GM23338 (cell line): ENCODE measurements at regions not wholly inside any gene's neighbourhood (a gene's known extent, or its start where the extent isn't known, plus 50 kb on each side); places are given as distances from the start of the nearest gene placed in this dataset.

Experiments
- ATAC-seq: fragments of 200-7000 bp; cut with Tn5 transposase; 3 replicates; pipeline ENCODE4 v1.9.1; 2020
- DNase-seq: peaks from one replicate; pipeline ENCODE4 v3.0.0-alpha.2; 2015; ENCODE audit warnings: low spot score
- H2AFZ ChIP-seq: fragments of 200-600 bp; sonication (generic); 2 replicates; pipeline ENCODE4 v1.8.0; 2016; ENCODE audit warnings: antibody characterized with exemption, mild to moderate bottlenecking, moderate library complexity
- H3F3A ChIP-seq: fragments of 200-600 bp; sonication (generic); replicated peaks from 2 replicates; pipeline ENCODE4 v1.8.0; 2017; ENCODE audit warnings: antibody characterized with exemption, mixed run types, low read depth
- H3K27ac ChIP-seq: fragments of 200-600 bp; sonication (generic); 2 replicates; pipeline ENCODE4 v1.6.1; 2016; ENCODE audit warnings: low read depth
- H3K27me3 ChIP-seq: fragments of 200-600 bp; sonication (generic); 2 replicates; pipeline ENCODE4 v1.8.0; 2016; ENCODE audit warnings: mild to moderate bottlenecking, mixed run types, moderate library complexity; ENCODE audit not compliant: insufficient read depth
- H3K36me3 ChIP-seq: fragments of 200-600 bp; sonication (generic); 2 replicates; pipeline ENCODE4 v1.8.0; 2016; ENCODE audit warnings: mild to moderate bottlenecking; ENCODE audit not compliant: insufficient read depth
- H3K4me1 ChIP-seq: fragments of 200-600 bp; sonication (generic); 2 replicates; pipeline ENCODE4 v1.8.0; 2016; ENCODE audit warnings: mild to moderate bottlenecking, moderate library complexity; ENCODE audit not compliant: insufficient read depth
- H3K4me2 ChIP-seq: fragments of 200-600 bp; sonication (generic); 2 replicates; pipeline ENCODE4 v1.7.1; 2017; ENCODE audit warnings: mixed run types
- H3K4me3 ChIP-seq: fragments of 200-600 bp; sonication (generic); 2 replicates; pipeline ENCODE4 v1.6.1; 2016; ENCODE audit warnings: mixed run types
- H3K79me2 ChIP-seq: fragments of 200-600 bp; sonication (generic); replicated peaks from 2 replicates; pipeline ENCODE4 v1.8.0; 2017; ENCODE audit warnings: mild to moderate bottlenecking; ENCODE audit not compliant: insufficient read depth
- H3K9me2 ChIP-seq: fragments of 200-600 bp; sonication (generic); 2 replicates; pipeline ENCODE4 v1.8.0; 2017; ENCODE audit not compliant: insufficient read depth
- H4K20me1 ChIP-seq: fragments of 200-600 bp; sonication (generic); replicated peaks from 2 replicates; pipeline ENCODE4 v1.8.0; 2017; ENCODE audit warnings: mild to moderate bottlenecking; ENCODE audit not compliant: insufficient read depth
- H3K27ac Mint-ChIP-seq: 2 replicates; pipeline ENCODE4 v1.8.0; 2020; ENCODE audit warnings: inconsistent platforms, mild to moderate bottlenecking, moderate library complexity, mixed read lengths
- H3K27me3 Mint-ChIP-seq: 3 replicates; pipeline ENCODE4 v1.8.0; 2022; ENCODE audit warnings: low read depth, mild to moderate bottlenecking, moderate library complexity, mixed read lengths, inconsistent platforms; ENCODE audit not compliant: insufficient read depth, poor library complexity
- H3K36me3 Mint-ChIP-seq: 3 replicates; pipeline ENCODE4 v1.8.0; 2021; ENCODE audit warnings: low read depth, mild to moderate bottlenecking, inconsistent platforms, moderate library complexity, mixed read lengths
- H3K4me1 Mint-ChIP-seq: 3 replicates; pipeline ENCODE4 v1.8.0; 2020; ENCODE audit warnings: mild to moderate bottlenecking, inconsistent platforms, mixed read lengths
- H3K4me3 Mint-ChIP-seq: 3 replicates; pipeline ENCODE4 v1.8.0; 2021; ENCODE audit warnings: moderate library complexity, mild to moderate bottlenecking, inconsistent platforms, mixed read lengths
- H3K9me3 Mint-ChIP-seq: 3 replicates; pipeline ENCODE4 v1.8.0; 2020; ENCODE audit warnings: moderate library complexity, mild to moderate bottlenecking, inconsistent platforms, mixed read lengths
- CREB1 ChIP-seq: fragments of 250-450 bp; sonication (Bioruptor Pico); IDR thresholded peaks from 2 replicates; pipeline ENCODE4 v1.5.0; 2020; ENCODE audit warnings: low read depth, mild to moderate bottlenecking, moderate library complexity
- EZH2 ChIP-seq: fragments of 200-600 bp; sonication (generic); IDR thresholded peaks from one replicate; pipeline ENCODE4 v1.8.0; 2017; ENCODE audit warnings: antibody characterized with exemption, mild to moderate bottlenecking, low read depth; ENCODE audit not compliant: unreplicated experiment
- EZH2phosphoT487 ChIP-seq: fragments of 200-600 bp; sonication (generic); IDR thresholded peaks from one replicate; pipeline ENCODE4 v1.8.1; 2018; ENCODE audit warnings: antibody characterized with exemption; ENCODE audit not compliant: unreplicated experiment
- JUNB ChIP-seq: IDR thresholded peaks from one replicate; pipeline ENCODE4 v1.6.1; 2016; ENCODE audit warnings: antibody characterized with exemption; ENCODE audit not compliant: unreplicated experiment
- NANOG ChIP-seq: IDR thresholded peaks from 2 replicates; pipeline ENCODE4 v1.6.1; 2016; ENCODE audit warnings: antibody characterized with exemption, borderline replicate concordance
- POLR2AphosphoS5 ChIP-seq: IDR thresholded peaks from 2 replicates; pipeline ENCODE4 v1.6.1; 2016; ENCODE audit warnings: antibody characterized with exemption, low read depth
- STAT1 ChIP-seq: IDR thresholded peaks from one replicate; pipeline ENCODE4 v1.6.1; 2016; ENCODE audit warnings: antibody characterized with exemption; ENCODE audit not compliant: unreplicated experiment
- ZNF114 ChIP-seq: fragments of 250-450 bp; sonication (Bioruptor Pico); IDR thresholded peaks from 2 replicates; pipeline ENCODE4 v1.5.0; 2020; ENCODE audit warnings: mild to moderate bottlenecking, moderate library complexity
- ZNF331 ChIP-seq: fragments of 250-450 bp; sonication (Bioruptor Pico); IDR thresholded peaks from 2 replicates; pipeline ENCODE4 v1.5.0; 2020; ENCODE audit warnings: low read depth, mild to moderate bottlenecking, moderate library complexity
- TF ChIP-seq, protein P1 (sequence below), 2 experiments: fragments of 200-600 bp in 1 of 2; sonication (generic) in 1 of 2; conservative IDR thresholded peaks; 2 replicates each; pipeline versions ENCODE4 v1.5.1 to v1.6.1; 2016 to 2017; ENCODE audit warnings: antibody characterized with exemption in 2 of 2, low read depth in 2 of 2, mild to moderate bottlenecking in 2 of 2, moderate library complexity in 1 of 2
- TF ChIP-seq, protein P2 (sequence below): fragments of 250-450 bp; sonication (Bioruptor Pico); IDR thresholded peaks from 2 replicates; pipeline ENCODE4 v1.5.0; 2020; ENCODE audit warnings: mild to moderate bottlenecking, moderate library complexity
- TF ChIP-seq, protein P3 (sequence below): IDR thresholded peaks from one replicate; pipeline ENCODE4 v1.6.1; 2018; ENCODE audit warnings: antibody characterized with exemption; ENCODE audit not compliant: unreplicated experiment
- TF ChIP-seq, protein P4 (sequence below): IDR thresholded peaks from 2 replicates; pipeline ENCODE4 v1.6.1; 2016; ENCODE audit warnings: antibody characterized with exemption

DNA sequence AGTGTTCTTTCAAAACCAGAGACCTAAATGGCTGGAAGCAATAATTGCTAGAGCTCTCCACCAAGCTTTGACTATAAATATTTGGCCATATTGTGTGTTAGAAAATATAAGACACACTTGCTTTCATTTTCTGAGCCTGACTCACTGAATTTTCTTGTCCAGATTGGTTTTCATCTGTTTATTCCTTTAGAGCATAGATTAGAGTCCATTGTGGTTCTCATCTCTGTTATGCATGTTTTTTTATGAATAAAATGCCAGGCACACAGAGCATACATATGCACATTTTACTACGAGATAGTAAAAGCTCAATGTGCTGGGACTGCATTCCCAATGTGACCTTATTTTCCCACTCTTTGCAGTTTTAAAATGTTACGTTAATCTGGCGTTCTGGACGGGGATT, 115.3 kb upstream of the MLIP start:
- Mint-ChIP-seq H3K4me1 (peaks cover 6% of the 10 kb centered on the region; the same call in 2 of the 3 replicates), H3K4me3 (no peak overlapping the region), H3K9me3 (no peaks in the 10 kb centered on the region), H3K27me3 (no peaks in the 10 kb centered on the region), H3K27ac (no peak overlapping the region), H3K36me3 (no peaks in the 10 kb centered on the region)
- Histone ChIP-seq H3K4me3 (no peak overlapping the region), H4K20me1 (no peaks in the 10 kb centered on the region), H3K27me3 (no peaks in the 10 kb centered on the region), H3K4me1 (no peaks in the 10 kb centered on the region; the same call in 1 of the 2 replicates), H3K9me2 (no peaks in the 10 kb centered on the region; the same call in 1 of the 2 replicates), H3K36me3 (no peaks in the 10 kb centered on the region), H3K79me2 (no peaks in the 10 kb centered on the region), H3K4me2 (no peak overlapping the region), H2AFZ (no peak overlapping the region), H3K27ac (no peak overlapping the region), H3F3A (no peaks in the 10 kb centered on the region)
- TF ChIP-seq JUNB: no peak
- TF ChIP-seq STAT1: no peak
- TF ChIP-seq ZNF114 (CRISPR knock-in tag): no peak
- TF ChIP-seq POLR2AphosphoS5: no peak
- no peak for TF ChIP-seq EZH2
- TF ChIP-seq EZH2phosphoT487: no peak
- TF ChIP-seq NANOG: no peak
- TF ChIP-seq, protein P1, sequence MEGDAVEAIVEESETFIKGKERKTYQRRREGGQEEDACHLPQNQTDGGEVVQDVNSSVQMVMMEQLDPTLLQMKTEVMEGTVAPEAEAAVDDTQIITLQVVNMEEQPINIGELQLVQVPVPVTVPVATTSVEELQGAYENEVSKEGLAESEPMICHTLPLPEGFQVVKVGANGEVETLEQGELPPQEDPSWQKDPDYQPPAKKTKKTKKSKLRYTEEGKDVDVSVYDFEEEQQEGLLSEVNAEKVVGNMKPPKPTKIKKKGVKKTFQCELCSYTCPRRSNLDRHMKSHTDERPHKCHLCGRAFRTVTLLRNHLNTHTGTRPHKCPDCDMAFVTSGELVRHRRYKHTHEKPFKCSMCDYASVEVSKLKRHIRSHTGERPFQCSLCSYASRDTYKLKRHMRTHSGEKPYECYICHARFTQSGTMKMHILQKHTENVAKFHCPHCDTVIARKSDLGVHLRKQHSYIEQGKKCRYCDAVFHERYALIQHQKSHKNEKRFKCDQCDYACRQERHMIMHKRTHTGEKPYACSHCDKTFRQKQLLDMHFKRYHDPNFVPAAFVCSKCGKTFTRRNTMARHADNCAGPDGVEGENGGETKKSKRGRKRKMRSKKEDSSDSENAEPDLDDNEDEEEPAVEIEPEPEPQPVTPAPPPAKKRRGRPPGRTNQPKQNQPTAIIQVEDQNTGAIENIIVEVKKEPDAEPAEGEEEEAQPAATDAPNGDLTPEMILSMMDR (conservative IDR thresholded peaks at IDR 0.05; ENCODE audit: low read depth in 2 of 2): no peak
- TF ChIP-seq, protein P2, sequence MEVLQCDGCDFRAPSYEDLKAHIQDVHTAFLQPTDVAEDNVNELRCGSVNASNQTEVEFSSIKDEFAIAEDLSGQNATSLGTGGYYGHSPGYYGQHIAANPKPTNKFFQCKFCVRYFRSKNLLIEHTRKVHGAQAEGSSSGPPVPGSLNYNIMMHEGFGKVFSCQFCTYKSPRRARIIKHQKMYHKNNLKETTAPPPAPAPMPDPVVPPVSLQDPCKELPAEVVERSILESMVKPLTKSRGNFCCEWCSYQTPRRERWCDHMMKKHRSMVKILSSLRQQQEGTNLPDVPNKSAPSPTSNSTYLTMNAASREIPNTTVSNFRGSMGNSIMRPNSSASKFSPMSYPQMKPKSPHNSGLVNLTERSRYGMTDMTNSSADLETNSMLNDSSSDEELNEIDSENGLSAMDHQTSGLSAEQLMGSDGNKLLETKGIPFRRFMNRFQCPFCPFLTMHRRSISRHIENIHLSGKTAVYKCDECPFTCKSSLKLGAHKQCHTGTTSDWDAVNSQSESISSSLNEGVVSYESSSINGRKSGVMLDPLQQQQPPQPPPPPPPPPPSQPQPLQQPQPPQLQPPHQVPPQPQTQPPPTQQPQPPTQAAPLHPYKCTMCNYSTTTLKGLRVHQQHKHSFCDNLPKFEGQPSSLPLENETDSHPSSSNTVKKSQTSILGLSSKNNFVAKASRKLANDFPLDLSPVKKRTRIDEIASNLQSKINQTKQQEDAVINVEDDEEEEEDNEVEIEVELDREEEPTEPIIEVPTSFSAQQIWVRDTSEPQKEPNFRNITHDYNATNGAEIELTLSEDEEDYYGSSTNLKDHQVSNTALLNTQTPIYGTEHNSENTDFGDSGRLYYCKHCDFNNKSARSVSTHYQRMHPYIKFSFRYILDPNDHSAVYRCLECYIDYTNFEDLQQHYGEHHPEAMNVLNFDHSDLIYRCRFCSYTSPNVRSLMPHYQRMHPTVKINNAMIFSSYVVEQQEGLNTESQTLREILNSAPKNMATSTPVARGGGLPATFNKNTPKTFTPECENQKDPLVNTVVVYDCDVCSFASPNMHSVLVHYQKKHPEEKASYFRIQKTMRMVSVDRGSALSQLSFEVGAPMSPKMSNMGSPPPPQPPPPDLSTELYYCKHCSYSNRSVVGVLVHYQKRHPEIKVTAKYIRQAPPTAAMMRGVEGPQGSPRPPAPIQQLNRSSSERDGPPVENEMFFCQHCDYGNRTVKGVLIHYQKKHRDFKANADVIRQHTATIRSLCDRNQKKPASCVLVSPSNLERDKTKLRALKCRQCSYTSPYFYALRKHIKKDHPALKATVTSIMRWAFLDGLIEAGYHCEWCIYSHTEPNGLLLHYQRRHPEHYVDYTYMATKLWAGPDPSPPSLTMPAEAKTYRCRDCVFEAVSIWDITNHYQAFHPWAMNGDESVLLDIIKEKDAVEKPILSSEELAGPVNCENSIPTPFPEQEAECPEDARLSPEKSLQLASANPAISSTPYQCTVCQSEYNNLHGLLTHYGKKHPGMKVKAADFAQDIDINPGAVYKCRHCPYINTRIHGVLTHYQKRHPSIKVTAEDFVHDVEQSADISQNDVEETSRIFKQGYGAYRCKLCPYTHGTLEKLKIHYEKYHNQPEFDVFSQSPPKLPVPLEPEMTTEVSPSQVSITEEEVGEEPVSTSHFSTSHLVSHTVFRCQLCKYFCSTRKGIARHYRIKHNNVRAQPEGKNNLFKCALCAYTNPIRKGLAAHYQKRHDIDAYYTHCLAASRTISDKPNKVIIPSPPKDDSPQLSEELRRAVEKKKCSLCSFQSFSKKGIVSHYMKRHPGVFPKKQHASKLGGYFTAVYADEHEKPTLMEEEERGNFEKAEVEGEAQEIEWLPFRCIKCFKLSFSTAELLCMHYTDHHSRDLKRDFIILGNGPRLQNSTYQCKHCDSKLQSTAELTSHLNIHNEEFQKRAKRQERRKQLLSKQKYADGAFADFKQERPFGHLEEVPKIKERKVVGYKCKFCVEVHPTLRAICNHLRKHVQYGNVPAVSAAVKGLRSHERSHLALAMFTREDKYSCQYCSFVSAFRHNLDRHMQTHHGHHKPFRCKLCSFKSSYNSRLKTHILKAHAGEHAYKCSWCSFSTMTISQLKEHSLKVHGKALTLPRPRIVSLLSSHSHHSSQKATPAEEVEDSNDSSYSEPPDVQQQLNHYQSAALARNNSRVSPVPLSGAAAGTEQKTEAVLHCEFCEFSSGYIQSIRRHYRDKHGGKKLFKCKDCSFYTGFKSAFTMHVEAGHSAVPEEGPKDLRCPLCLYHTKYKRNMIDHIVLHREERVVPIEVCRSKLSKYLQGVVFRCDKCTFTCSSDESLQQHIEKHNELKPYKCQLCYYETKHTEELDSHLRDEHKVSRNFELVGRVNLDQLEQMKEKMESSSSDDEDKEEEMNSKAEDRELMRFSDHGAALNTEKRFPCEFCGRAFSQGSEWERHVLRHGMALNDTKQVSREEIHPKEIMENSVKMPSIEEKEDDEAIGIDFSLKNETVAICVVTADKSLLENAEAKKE (CRISPR knock-in tag): no peak
- TF ChIP-seq, protein P3, sequence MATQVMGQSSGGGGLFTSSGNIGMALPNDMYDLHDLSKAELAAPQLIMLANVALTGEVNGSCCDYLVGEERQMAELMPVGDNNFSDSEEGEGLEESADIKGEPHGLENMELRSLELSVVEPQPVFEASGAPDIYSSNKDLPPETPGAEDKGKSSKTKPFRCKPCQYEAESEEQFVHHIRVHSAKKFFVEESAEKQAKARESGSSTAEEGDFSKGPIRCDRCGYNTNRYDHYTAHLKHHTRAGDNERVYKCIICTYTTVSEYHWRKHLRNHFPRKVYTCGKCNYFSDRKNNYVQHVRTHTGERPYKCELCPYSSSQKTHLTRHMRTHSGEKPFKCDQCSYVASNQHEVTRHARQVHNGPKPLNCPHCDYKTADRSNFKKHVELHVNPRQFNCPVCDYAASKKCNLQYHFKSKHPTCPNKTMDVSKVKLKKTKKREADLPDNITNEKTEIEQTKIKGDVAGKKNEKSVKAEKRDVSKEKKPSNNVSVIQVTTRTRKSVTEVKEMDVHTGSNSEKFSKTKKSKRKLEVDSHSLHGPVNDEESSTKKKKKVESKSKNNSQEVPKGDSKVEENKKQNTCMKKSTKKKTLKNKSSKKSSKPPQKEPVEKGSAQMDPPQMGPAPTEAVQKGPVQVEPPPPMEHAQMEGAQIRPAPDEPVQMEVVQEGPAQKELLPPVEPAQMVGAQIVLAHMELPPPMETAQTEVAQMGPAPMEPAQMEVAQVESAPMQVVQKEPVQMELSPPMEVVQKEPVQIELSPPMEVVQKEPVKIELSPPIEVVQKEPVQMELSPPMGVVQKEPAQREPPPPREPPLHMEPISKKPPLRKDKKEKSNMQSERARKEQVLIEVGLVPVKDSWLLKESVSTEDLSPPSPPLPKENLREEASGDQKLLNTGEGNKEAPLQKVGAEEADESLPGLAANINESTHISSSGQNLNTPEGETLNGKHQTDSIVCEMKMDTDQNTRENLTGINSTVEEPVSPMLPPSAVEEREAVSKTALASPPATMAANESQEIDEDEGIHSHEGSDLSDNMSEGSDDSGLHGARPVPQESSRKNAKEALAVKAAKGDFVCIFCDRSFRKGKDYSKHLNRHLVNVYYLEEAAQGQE: no peak
- no peak for TF ChIP-seq CREB1 (CRISPR knock-in tag)
- TF ChIP-seq, protein P4, sequence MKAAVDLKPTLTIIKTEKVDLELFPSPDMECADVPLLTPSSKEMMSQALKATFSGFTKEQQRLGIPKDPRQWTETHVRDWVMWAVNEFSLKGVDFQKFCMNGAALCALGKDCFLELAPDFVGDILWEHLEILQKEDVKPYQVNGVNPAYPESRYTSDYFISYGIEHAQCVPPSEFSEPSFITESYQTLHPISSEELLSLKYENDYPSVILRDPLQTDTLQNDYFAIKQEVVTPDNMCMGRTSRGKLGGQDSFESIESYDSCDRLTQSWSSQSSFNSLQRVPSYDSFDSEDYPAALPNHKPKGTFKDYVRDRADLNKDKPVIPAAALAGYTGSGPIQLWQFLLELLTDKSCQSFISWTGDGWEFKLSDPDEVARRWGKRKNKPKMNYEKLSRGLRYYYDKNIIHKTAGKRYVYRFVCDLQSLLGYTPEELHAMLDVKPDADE: no peak
- TF ChIP-seq ZNF331 (CRISPR knock-in tag): no peak
- no peak for ATAC-seq
- no peak for DNase-seq
